Calu3 (cell line): ENCODE measurements at regions not wholly inside any gene's neighbourhood (a gene's known extent, or its start where the extent isn't known, plus 50 kb on each side); places are given as distances from the start of the nearest gene placed in this dataset.

Source experiments
- BruUV-seq: library from RNA; stranded (reverse); fragments of 400-500 nt; replicated peaks from 2 replicates; lab custom pipeline; 2021; lab: Mats Ljungman, UMichigan
- CTCF ChIA-PET: fragments of 300-600 bp; sonication (Branson Sonifier 250); formaldehyde crosslinking; loops from one replicate; lab custom pipeline; 2022; ENCODE audit warnings: antibody characterized with exemption; lab: Charles Lee
- DNase-seq: peaks from one replicate; pipeline ENCODE4 v3.0.0; 2022
- H3K27ac Mint-ChIP-seq: one replicate; pipeline ENCODE4 v1.8.0; 2022; ENCODE audit warnings: mixed read lengths; ENCODE audit not compliant: unreplicated experiment
- H3K27me3 Mint-ChIP-seq: one replicate; pipeline ENCODE4 v1.8.0; 2022; ENCODE audit warnings: mixed read lengths; ENCODE audit not compliant: unreplicated experiment
- H3K36me3 Mint-ChIP-seq: one replicate; pipeline ENCODE4 v1.8.0; 2022; ENCODE audit warnings: mild to moderate bottlenecking, moderate library complexity, mixed read lengths; ENCODE audit not compliant: insufficient read depth, unreplicated experiment
- H3K4me1 Mint-ChIP-seq: one replicate; pipeline ENCODE4 v1.8.0; 2022; ENCODE audit warnings: mild to moderate bottlenecking, low read depth, mixed read lengths; ENCODE audit not compliant: unreplicated experiment
- H3K4me3 Mint-ChIP-seq: one replicate; pipeline ENCODE4 v1.8.0; 2022; ENCODE audit warnings: mild to moderate bottlenecking, low read depth, moderate library complexity, mixed read lengths; ENCODE audit not compliant: unreplicated experiment
- H3K9me3 Mint-ChIP-seq: one replicate; pipeline ENCODE4 v1.8.0; 2022; ENCODE audit warnings: low read depth, mixed read lengths; ENCODE audit not compliant: unreplicated experiment
- CTCF ChIP-seq: fragments of 200-600 bp; IDR thresholded peaks from one replicate; pipeline ENCODE4 v1.8.0; 2022; ENCODE audit warnings: antibody characterized with exemption; ENCODE audit not compliant: unreplicated experiment
- intact Hi-C: fragments of 100-400 bp; cut with micrococcal nuclease; formaldehyde crosslinking; loops from one replicate; pipeline ENCODE4 v1.10.0; 2022; ENCODE audit not compliant: unreplicated experiment

- H3K9me3 Mint-ChIP-seq: no peaks in the 10 kb centered on the region
- DNase-seq: no peak
- no peaks in the 10 kb centered on the region for H3K27me3 Mint-ChIP-seq
- no peak overlapping the region for H3K4me3 Mint-ChIP-seq
- intact Hi-C loops: no loop called here
- CTCF ChIA-PET: interaction anchor here (0.5 kb wide), 1 partner anchor 123 kb away, joined by 3 read pairs; no protein-coding TSS in a partner anchor
- BruUV-seq: no TSS peak
- H3K27ac Mint-ChIP-seq: no peak overlapping the region
- no peaks in the 10 kb centered on the region for H3K36me3 Mint-ChIP-seq
- no peak for TF ChIP-seq CTCF
- no peaks in the 10 kb centered on the region for H3K4me1 Mint-ChIP-seq
Observed at GRCh38 chr10:24149640-24150039, 59.3 kb upstream of the KIAA1217 start.

GRCh38 chr10:24150853-24151252, 58.1 kb upstream of the KIAA1217 start:
- DNase-seq: no peak
- intact Hi-C loops: no loop called here
- H3K4me3 Mint-ChIP-seq: no peak overlapping the region
- H3K4me1 Mint-ChIP-seq: no peaks in the 10 kb centered on the region
- CTCF ChIA-PET: no interaction called here
- BruUV-seq: no TSS peak
- no peak overlapping the region for H3K27ac Mint-ChIP-seq
- H3K36me3 Mint-ChIP-seq: no peaks in the 10 kb centered on the region
- no peaks in the 10 kb centered on the region for H3K9me3 Mint-ChIP-seq
- no peak for TF ChIP-seq CTCF
- H3K27me3 Mint-ChIP-seq: no peaks in the 10 kb centered on the region

- Mint-ChIP-seq H3K36me3 (no peaks in the 10 kb centered on the region), H3K9me3 (no peaks in the 10 kb centered on the region), H3K27ac (no peak overlapping the region), H3K4me3 (no peak overlapping the region), H3K27me3 (no peaks in the 10 kb centered on the region), H3K4me1 (no peaks in the 10 kb centered on the region)
- no TSS peak for BruUV-seq
- CTCF ChIA-PET: no interaction called here
- DNase-seq: no peak
- TF ChIP-seq CTCF: no peak
- intact Hi-C loops: no loop called here
Observed at GRCh38 chr10:24152270-24152669, 56.7 kb upstream of the KIAA1217 start.

- H3K9me3 Mint-ChIP-seq: no peaks in the 10 kb centered on the region
- no peak for TF ChIP-seq CTCF
- DNase-seq: no peak
- BruUV-seq: no TSS peak
- H3K27me3 Mint-ChIP-seq: no peaks in the 10 kb centered on the region
- no peak overlapping the region for H3K4me3 Mint-ChIP-seq
- no peaks in the 10 kb centered on the region for H3K36me3 Mint-ChIP-seq
- CTCF ChIA-PET: no interaction called here
- no peak overlapping the region for H3K27ac Mint-ChIP-seq
- intact Hi-C loops: no loop called here
- H3K4me1 Mint-ChIP-seq: no peaks in the 10 kb centered on the region
Observed at GRCh38 chr10:24153031-24153430, 55.9 kb upstream of the KIAA1217 start.
